SK-N-MC (cell line): ENCODE measurements at regions not wholly inside any gene's neighbourhood (a gene's known extent, or its start where the extent isn't known, plus 50 kb on each side); places are given as distances from the start of the nearest gene placed in this dataset.

Experiments
- EZH2 ChIP-seq: fragments of 200-600 bp; sonication (generic); IDR thresholded peaks from one replicate; pipeline ENCODE4 v1.6.1; 2017; ENCODE audit warnings: antibody characterized with exemption
- FOXP2 ChIP-seq: optimal IDR thresholded peaks from 2 replicates; pipeline ENCODE3; 2011; ENCODE audit warnings: mild to moderate bottlenecking, moderate library complexity; ENCODE audit not compliant: insufficient read depth; ENCODE audit errors: extremely low read length, control extremely low read depth
- POLR2AphosphoS5 ChIP-seq: IDR thresholded peaks from 2 replicates; pipeline ENCODE4 v1.6.1; 2012; ENCODE audit warnings: mild to moderate bottlenecking, low read depth, low read length, borderline replicate concordance

GRCh38 chrX:113868177-113868576 lies 715.7 kb upstream of the HTR2C start:
- TF ChIP-seq EZH2 (no peak), POLR2AphosphoS5 (no peak), FOXP2 (no peak)
